ENCODE measurements at regions not wholly inside any gene's neighbourhood (a gene's known extent, or its start where the extent isn't known, plus 50 kb on each side); places are given as distances from the start of the nearest gene placed in this dataset.

DNA sequence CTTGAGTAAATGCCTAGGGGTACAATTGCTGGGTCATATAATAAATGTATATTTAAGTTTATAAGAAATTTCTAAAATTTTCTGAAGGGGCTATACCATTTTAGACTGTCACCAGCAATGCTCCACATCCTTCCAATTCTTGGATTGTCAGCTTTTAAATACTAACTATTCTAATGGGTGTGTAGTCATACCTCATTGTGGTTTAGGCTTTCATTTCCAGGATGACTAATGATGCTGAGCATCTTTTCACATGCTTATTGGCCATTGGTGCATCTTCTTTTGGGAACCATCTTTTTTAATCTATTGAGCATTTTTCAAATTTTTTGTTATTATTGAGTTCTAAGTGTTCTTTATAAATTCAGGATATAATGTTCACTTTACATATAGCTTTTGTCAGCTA, 52.5 kb upstream of the CORO2B start:
- no peak overlapping the region for H3K4me3 ChIP-seq (ENCODE audit: low read depth in 2 of 2, low read length in 1 of 2)
- H3K4me1 ChIP-seq (ENCODE audit: control insufficient read depth in 1 of 2, insufficient read depth in 2 of 2, low read depth in 1 of 2, low read length in 1 of 2) = peaks cover 0 to 10% of the 10 kb centered on the region in 2 experiments; a peak in 2 of 4 replicates
- no peaks in the 10 kb centered on the region for H3K79me2 ChIP-seq (ENCODE audit: insufficient read depth)
- ChIA-PET CTCF (interaction anchor here (1.0 to 5.0 kb wide), 3 partner anchors 12 to 28 kb away, joined by 3 to 30 read pairs (median 12); no protein-coding TSS in a partner anchor), POLR2A (no interaction called here)
- H2AFZ ChIP-seq (ENCODE audit: low read depth) = no peak overlapping the region
- TF ChIP-seq, protein P1, sequence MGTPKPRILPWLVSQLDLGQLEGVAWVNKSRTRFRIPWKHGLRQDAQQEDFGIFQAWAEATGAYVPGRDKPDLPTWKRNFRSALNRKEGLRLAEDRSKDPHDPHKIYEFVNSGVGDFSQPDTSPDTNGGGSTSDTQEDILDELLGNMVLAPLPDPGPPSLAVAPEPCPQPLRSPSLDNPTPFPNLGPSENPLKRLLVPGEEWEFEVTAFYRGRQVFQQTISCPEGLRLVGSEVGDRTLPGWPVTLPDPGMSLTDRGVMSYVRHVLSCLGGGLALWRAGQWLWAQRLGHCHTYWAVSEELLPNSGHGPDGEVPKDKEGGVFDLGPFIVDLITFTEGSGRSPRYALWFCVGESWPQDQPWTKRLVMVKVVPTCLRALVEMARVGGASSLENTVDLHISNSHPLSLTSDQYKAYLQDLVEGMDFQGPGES (IDR thresholded peaks at IDR 0.05; ENCODE audit: low read depth, low read length) = no peak
- TF ChIP-seq PBX3 (IDR thresholded peaks at IDR 0.05) = peak; percentile 65
- TF ChIP-seq JUND (IDR thresholded peaks at IDR 0.05) = peak; percentile 49; the same call in 1 of the 2 replicates
- TF ChIP-seq FOSL2 (IDR thresholded peaks at IDR 0.05; ENCODE audit: borderline replicate concordance, low read depth) = peak; percentile 63; the same call in 1 of the 2 replicates
- peak; percentile 43; the same call in 1 of the 2 replicates for TF ChIP-seq TCF12 (IDR thresholded peaks at IDR 0.05)
- TF ChIP-seq ZBTB33 (IDR thresholded peaks at IDR 0.05; ENCODE audit: borderline replicate concordance, low read depth) = no peak
- H3K9me3 ChIP-seq = no peaks in the 10 kb centered on the region
- DNase-seq = no peak
- H4K20me1 ChIP-seq (ENCODE audit: insufficient read depth) = no peaks in the 10 kb centered on the region
- 0 out of 4 replicates have a peak overlapping the region, but pooled peaks of 1 of the 2 experiments have one; percentile 20 for H3K27ac ChIP-seq (ENCODE audit: low read depth in 2 of 2, low read length in 1 of 2)
- no peaks in the 10 kb centered on the region for H3K27me3 ChIP-seq (ENCODE audit: insufficient read depth)
- peaks cover 10% of the 10 kb centered on the region for H3F3A ChIP-seq (replicated peaks; ENCODE audit: insufficient read depth)
- no peak overlapping the region for H3K4me2 ChIP-seq
- H3K9me2 ChIP-seq = 0 out of 2 replicates have a peak, but pooled peaks cover 3% of the 10 kb centered on the region
- H3K36me3 ChIP-seq (replicated peaks in 1 of 2; ENCODE audit: control insufficient read depth in 1 of 2, insufficient read depth in 2 of 2, low read length in 1 of 2) = no peaks in the 10 kb centered on the region
- no peak overlapping the region for H3K9ac ChIP-seq

DNA sequence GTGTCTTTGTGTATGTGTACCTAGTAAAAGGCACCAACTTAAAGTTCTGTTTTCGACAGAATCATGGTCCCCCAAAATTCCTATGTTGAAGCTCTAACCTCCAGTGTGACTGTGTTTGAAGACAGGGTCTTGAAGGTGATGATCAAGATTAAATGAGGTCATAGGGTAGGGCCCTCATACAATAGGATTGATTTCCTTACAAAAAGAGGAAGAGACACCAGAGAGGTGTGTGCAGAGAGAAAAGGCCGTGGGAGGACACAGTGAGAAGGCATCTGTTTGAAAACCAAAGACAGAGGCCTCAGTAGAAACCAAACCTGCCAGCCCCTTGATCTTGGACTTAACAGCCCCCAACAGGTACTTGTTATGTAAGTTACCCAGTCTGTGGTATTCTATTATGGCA, 52.0 kb upstream of the CORO2B start:
- 90% methylated on average over 2 of the region's 2 CpGs for WGBS (ENCODE audit: low lambda C conversion rate)
- Histone ChIP-seq H3K9me3 (no peaks in the 10 kb centered on the region), H3K4me1 (ENCODE audit: control insufficient read depth in 1 of 2, insufficient read depth in 2 of 2, low read depth in 1 of 2, low read length in 1 of 2) (peaks cover 0 to 10% of the 10 kb centered on the region in 2 experiments; a peak in 2 of 4 replicates), H3K9me2 (0 out of 2 replicates have a peak, but pooled peaks cover 3% of the 10 kb centered on the region), H3K27ac (ENCODE audit: low read depth in 2 of 2, low read length in 1 of 2) (0 out of 4 replicates have a peak overlapping the region, but pooled peaks of 1 of the 2 experiments have one; percentile 20), H2AFZ (ENCODE audit: low read depth) (peak overlapping the region; percentile 45; the same call in 1 of the 2 replicates), H4K20me1 (ENCODE audit: insufficient read depth) (no peaks in the 10 kb centered on the region), H3K27me3 (ENCODE audit: insufficient read depth) (no peaks in the 10 kb centered on the region), H3F3A (replicated peaks; ENCODE audit: insufficient read depth) (peaks cover 10% of the 10 kb centered on the region), H3K4me2 (no peak overlapping the region), H3K36me3 (replicated peaks in 1 of 2; ENCODE audit: control insufficient read depth in 1 of 2, insufficient read depth in 2 of 2, low read length in 1 of 2) (no peaks in the 10 kb centered on the region), H3K9ac (no peak overlapping the region), H3K4me3 (ENCODE audit: low read depth in 2 of 2, low read length in 1 of 2) (no peak overlapping the region), H3K79me2 (ENCODE audit: insufficient read depth) (no peaks in the 10 kb centered on the region)
- no peak for DNase-seq
- POLR2A ChIA-PET = no interaction called here
- CTCF ChIA-PET = interaction anchor here (1.0 to 5.0 kb wide), 3 partner anchors 12 to 27 kb away, joined by 3 to 30 read pairs (median 12); no protein-coding TSS in a partner anchor
- TF ChIP-seq CHD2 (IDR thresholded peaks at IDR 0.05; ENCODE audit: low read length, partially characterized antibody) (no peak), ZBTB33 (IDR thresholded peaks at IDR 0.05; ENCODE audit: borderline replicate concordance, low read depth) (no peak), GATA2 (CRISPR knock-in tag; IDR thresholded peaks at IDR 0.05) (no peak), FOSL2 (IDR thresholded peaks at IDR 0.05; ENCODE audit: borderline replicate concordance, low read depth) (no peak), EP300 (IDR thresholded peaks at IDR 0.05; ENCODE audit: borderline replicate concordance in 1 of 2, low read depth in 1 of 2, low read length in 1 of 2) (no peak), SMC3 (IDR thresholded peaks at IDR 0.05; ENCODE audit: low read depth, low read length) (no peak), PBX3 (IDR thresholded peaks at IDR 0.05) (no peak), TEAD4 (IDR thresholded peaks at IDR 0.05; ENCODE audit: borderline replicate concordance, insufficient read depth) (no peak), POLR2AphosphoS5 (IDR thresholded peaks at IDR 0.05; ENCODE audit: low read depth, low read length) (no peak), MXI1 (IDR thresholded peaks at IDR 0.05; ENCODE audit: low read depth, low read length) (no peak)
- TF ChIP-seq, protein P1 (IDR thresholded peaks at IDR 0.05; ENCODE audit: low read depth, low read length) = no peak
- TF ChIP-seq, protein P2, sequence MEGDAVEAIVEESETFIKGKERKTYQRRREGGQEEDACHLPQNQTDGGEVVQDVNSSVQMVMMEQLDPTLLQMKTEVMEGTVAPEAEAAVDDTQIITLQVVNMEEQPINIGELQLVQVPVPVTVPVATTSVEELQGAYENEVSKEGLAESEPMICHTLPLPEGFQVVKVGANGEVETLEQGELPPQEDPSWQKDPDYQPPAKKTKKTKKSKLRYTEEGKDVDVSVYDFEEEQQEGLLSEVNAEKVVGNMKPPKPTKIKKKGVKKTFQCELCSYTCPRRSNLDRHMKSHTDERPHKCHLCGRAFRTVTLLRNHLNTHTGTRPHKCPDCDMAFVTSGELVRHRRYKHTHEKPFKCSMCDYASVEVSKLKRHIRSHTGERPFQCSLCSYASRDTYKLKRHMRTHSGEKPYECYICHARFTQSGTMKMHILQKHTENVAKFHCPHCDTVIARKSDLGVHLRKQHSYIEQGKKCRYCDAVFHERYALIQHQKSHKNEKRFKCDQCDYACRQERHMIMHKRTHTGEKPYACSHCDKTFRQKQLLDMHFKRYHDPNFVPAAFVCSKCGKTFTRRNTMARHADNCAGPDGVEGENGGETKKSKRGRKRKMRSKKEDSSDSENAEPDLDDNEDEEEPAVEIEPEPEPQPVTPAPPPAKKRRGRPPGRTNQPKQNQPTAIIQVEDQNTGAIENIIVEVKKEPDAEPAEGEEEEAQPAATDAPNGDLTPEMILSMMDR (IDR thresholded peaks at IDR 0.05) = no peak

All from SK-N-SH (cell line).